ENCODE measurements at regions not wholly inside any gene's neighbourhood (a gene's known extent, or its start where the extent isn't known, plus 50 kb on each side); places are given as distances from the start of the nearest gene placed in this dataset.
"Not testable (repeated sequence)": the region's sequence is repeated elsewhere in the genome, so short reads cannot be mapped to it uniquely, and the experiment has no call there.

DNA sequence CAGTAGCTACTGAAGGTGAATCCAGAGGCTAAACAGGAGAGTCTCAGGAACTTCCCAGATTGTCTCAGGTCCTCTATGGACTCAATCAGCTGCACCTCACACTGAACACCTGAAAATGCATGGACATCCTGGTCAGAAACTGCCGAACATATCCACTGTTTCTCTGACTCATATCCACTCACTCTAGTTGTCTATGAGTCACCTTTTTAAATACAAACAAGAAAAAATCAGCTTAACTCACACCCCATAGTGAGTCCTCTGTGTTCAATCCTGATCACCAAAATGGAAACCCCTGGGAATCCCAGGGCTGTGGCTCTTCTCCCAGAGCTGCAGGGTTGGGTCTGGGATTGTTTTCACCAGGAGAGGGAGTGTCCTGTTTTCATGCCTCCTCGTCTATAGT lies 556.7 kb downstream of the TMEM121 start:
- FAIRE-seq = no peak
- H2AFZ ChIP-seq (ENCODE audit: low read depth, low read length) = no peak overlapping the region
- no peaks in the 10 kb centered on the region for H3K9me3 ChIP-seq (ENCODE audit: insufficient read depth, low read depth, low read length)
- Mint-ChIP-seq H3K9me3 (ENCODE audit: unreplicated experiment) (no peaks in the 10 kb centered on the region), H3K36me3 (ENCODE audit: low read depth, unreplicated experiment) (no peaks in the 10 kb centered on the region), H3K4me3 (ENCODE audit: unreplicated experiment) (no peak overlapping the region), H3K27ac (ENCODE audit: unreplicated experiment) (no peak overlapping the region), H3K4me1 (ENCODE audit: low read depth, unreplicated experiment) (no peaks in the 10 kb centered on the region), H3K27me3 (ENCODE audit: low read depth, unreplicated experiment) (no peaks in the 10 kb centered on the region)
- H3K9ac ChIP-seq (ENCODE audit: low read length) = no peak overlapping the region
- TF ChIP-seq, protein P1, sequence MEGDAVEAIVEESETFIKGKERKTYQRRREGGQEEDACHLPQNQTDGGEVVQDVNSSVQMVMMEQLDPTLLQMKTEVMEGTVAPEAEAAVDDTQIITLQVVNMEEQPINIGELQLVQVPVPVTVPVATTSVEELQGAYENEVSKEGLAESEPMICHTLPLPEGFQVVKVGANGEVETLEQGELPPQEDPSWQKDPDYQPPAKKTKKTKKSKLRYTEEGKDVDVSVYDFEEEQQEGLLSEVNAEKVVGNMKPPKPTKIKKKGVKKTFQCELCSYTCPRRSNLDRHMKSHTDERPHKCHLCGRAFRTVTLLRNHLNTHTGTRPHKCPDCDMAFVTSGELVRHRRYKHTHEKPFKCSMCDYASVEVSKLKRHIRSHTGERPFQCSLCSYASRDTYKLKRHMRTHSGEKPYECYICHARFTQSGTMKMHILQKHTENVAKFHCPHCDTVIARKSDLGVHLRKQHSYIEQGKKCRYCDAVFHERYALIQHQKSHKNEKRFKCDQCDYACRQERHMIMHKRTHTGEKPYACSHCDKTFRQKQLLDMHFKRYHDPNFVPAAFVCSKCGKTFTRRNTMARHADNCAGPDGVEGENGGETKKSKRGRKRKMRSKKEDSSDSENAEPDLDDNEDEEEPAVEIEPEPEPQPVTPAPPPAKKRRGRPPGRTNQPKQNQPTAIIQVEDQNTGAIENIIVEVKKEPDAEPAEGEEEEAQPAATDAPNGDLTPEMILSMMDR (IDR thresholded peaks at IDR 0.05; ENCODE audit: insufficient read depth, low read depth, low read length) = no peak
- H4K20me1 ChIP-seq (ENCODE audit: insufficient read depth, low read length) = no peaks in the 10 kb centered on the region
- H3K4me2 ChIP-seq (ENCODE audit: low read length) = no peak overlapping the region
- no peak overlapping the region for H3K4me3 ChIP-seq (ENCODE audit: insufficient read depth, low read depth, low read length)
- H3K36me3 ChIP-seq (ENCODE audit: insufficient read depth, low read length) = no peaks in the 10 kb centered on the region
- H3K79me2 ChIP-seq (ENCODE audit: insufficient read depth, low read length) = no peaks in the 10 kb centered on the region
- no peak for DNase-seq (ENCODE audit: low read depth)
- H3K4me1 ChIP-seq (ENCODE audit: insufficient read depth, low read length) = no peaks in the 10 kb centered on the region
- H3K27ac ChIP-seq (ENCODE audit: low read depth, low read length) = no peak overlapping the region
- H3K27me3 ChIP-seq (ENCODE audit: insufficient read depth, low read length) = no peaks in the 10 kb centered on the region

DNA sequence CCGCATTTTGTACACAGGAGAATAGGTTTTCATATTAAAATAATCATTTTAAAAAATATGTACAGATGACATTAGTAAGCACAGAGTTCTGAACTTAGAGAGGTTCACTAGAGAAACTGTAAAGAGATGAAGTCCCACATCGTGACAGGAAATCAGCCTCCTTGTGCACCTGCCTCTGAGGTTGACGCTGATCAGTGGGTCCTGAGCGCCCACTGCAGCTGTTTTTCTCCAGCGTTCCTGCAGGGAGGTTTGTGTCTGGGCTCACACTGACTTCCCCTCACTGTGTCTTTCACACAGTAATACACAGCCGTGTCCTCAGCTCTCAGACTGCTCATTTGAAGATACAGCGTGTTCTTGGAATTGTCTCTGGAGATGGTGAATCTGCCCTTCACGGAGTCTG lies 561.5 kb downstream of the TMEM121 start:
- H3K9me3 ChIP-seq (ENCODE audit: insufficient read depth, low read depth, low read length) = no peaks in the 10 kb centered on the region
- no peak overlapping the region for H3K4me3 ChIP-seq (ENCODE audit: insufficient read depth, low read depth, low read length)
- H4K20me1 ChIP-seq (ENCODE audit: insufficient read depth, low read length) = no peaks in the 10 kb centered on the region
- H3K79me2 ChIP-seq (ENCODE audit: insufficient read depth, low read length) = no peaks in the 10 kb centered on the region
- no peaks in the 10 kb centered on the region for H3K27me3 ChIP-seq (ENCODE audit: insufficient read depth, low read length)
- Mint-ChIP-seq H3K4me1 (ENCODE audit: low read depth, unreplicated experiment) (no peaks in the 10 kb centered on the region), H3K36me3 (ENCODE audit: low read depth, unreplicated experiment) (no peaks in the 10 kb centered on the region), H3K4me3 (ENCODE audit: unreplicated experiment) (no peak overlapping the region), H3K27ac (ENCODE audit: unreplicated experiment) (no peak overlapping the region), H3K27me3 (ENCODE audit: low read depth, unreplicated experiment) (no peaks in the 10 kb centered on the region), H3K9me3 (ENCODE audit: unreplicated experiment) (no peaks in the 10 kb centered on the region)
- H3K27ac ChIP-seq (ENCODE audit: low read depth, low read length) = no peak overlapping the region
- no peaks in the 10 kb centered on the region for H3K36me3 ChIP-seq (ENCODE audit: insufficient read depth, low read length)
- H3K4me2 ChIP-seq (ENCODE audit: low read length) = no peak overlapping the region
- FAIRE-seq = no peak
- no peak for DNase-seq (ENCODE audit: low read depth)
- no peak for TF ChIP-seq EZH2 (IDR thresholded peaks at IDR 0.05; ENCODE audit: insufficient read depth, low read length)
- TF ChIP-seq, protein P1 (IDR thresholded peaks at IDR 0.05; ENCODE audit: insufficient read depth, low read depth, low read length) = no peak
- no peaks in the 10 kb centered on the region for H3K4me1 ChIP-seq (ENCODE audit: insufficient read depth, low read length)
- H2AFZ ChIP-seq (ENCODE audit: low read depth, low read length) = no peak overlapping the region
- H3K9ac ChIP-seq (ENCODE audit: low read length) = no peak overlapping the region

DNA sequence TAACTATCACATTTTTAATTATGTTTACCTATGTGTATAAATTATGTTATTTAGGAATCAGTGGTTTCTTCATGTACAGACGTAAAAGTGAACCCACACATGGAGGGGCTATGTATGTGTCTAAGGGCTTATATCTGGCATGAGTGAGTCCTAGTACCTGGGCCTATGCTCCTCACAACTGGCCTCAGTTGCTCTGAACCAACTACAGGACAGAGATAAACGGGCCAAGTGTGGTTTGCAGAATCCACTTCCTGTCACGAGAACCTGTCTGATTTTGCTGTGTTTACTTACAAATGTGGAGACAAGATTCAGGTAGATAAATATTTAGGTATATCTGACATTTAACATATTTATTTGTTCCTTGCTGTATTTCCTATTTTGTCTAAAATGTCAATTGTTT lies 562.5 kb downstream of the TMEM121 start:
- H3K9me3 Mint-ChIP-seq (ENCODE audit: unreplicated experiment); H3K27me3 ChIP-seq (ENCODE audit: insufficient read depth, low read length); H3K9me3 ChIP-seq (ENCODE audit: insufficient read depth, low read depth, low read length); H3K4me2 ChIP-seq (ENCODE audit: low read length); H3K36me3 Mint-ChIP-seq (ENCODE audit: low read depth, unreplicated experiment); FAIRE-seq; DNase-seq (ENCODE audit: low read depth); H3K4me3 Mint-ChIP-seq (ENCODE audit: unreplicated experiment); H3K4me1 ChIP-seq (ENCODE audit: insufficient read depth, low read length); H3K27ac ChIP-seq (ENCODE audit: low read depth, low read length); H3K27ac Mint-ChIP-seq (ENCODE audit: unreplicated experiment); H3K79me2 ChIP-seq (ENCODE audit: insufficient read depth, low read length); H4K20me1 ChIP-seq (ENCODE audit: insufficient read depth, low read length); H3K4me1 Mint-ChIP-seq (ENCODE audit: low read depth, unreplicated experiment); H3K27me3 Mint-ChIP-seq (ENCODE audit: low read depth, unreplicated experiment); H2AFZ ChIP-seq (ENCODE audit: low read depth, low read length); H3K9ac ChIP-seq (ENCODE audit: low read length); H3K4me3 ChIP-seq (ENCODE audit: insufficient read depth, low read depth, low read length); H3K36me3 ChIP-seq (ENCODE audit: insufficient read depth, low read length): not testable (repeated sequence)
